Trophoblast cell (in vitro differentiated cells and primary cell): ENCODE measurements at regions not wholly inside any gene's neighbourhood (a gene's known extent, or its start where the extent isn't known, plus 50 kb on each side); places are given as distances from the start of the nearest gene placed in this dataset.

Experiments
- DNase-seq, 2 donors: peaks; one replicate each; pipeline ENCODE4 v3.0.0-alpha.2; 2016
- H2AFZ ChIP-seq: 2 replicates; pipeline ENCODE4 v1.6.1; 2013; ENCODE audit warnings: low read length, moderate library complexity, mild to moderate bottlenecking; ENCODE audit not compliant: insufficient read depth, poor library complexity
- H2AK5ac ChIP-seq: 2 replicates; pipeline ENCODE4 v1.6.1; 2013; ENCODE audit warnings: mild to moderate bottlenecking, low read length
- H2BK120ac ChIP-seq: 2 replicates; pipeline ENCODE4 v1.6.1; 2013; ENCODE audit warnings: low read length, mild to moderate bottlenecking, moderate library complexity; ENCODE audit not compliant: insufficient read depth, poor library complexity
- H2BK12ac ChIP-seq: 2 replicates; pipeline ENCODE4 v1.6.1; 2013; ENCODE audit warnings: mild to moderate bottlenecking, low read length, moderate library complexity
- H2BK5ac ChIP-seq: 2 replicates; pipeline ENCODE4 v1.6.1; 2013; ENCODE audit warnings: low read length, low read depth, moderate library complexity, mild to moderate bottlenecking; ENCODE audit not compliant: poor library complexity
- H3K14ac ChIP-seq: 2 replicates; pipeline ENCODE4 v1.6.1; 2013; ENCODE audit warnings: mild to moderate bottlenecking, low read length
- H3K18ac ChIP-seq: 2 replicates; pipeline ENCODE4 v1.6.1; 2013; ENCODE audit warnings: mild to moderate bottlenecking, low read length
- H3K23ac ChIP-seq: 2 replicates; pipeline ENCODE4 v1.6.1; 2013; ENCODE audit warnings: low read length
- H3K27ac ChIP-seq: 2 replicates; pipeline ENCODE4 v1.5.1; 2013; ENCODE audit warnings: low read depth, mild to moderate bottlenecking, inconsistent platforms, low read length, moderate library complexity
- H3K27me3 ChIP-seq: 2 replicates; pipeline ENCODE4 v1.6.1; 2013; ENCODE audit warnings: inconsistent platforms, mild to moderate bottlenecking, low read length, moderate library complexity; ENCODE audit not compliant: insufficient read depth
- H3K36me3 ChIP-seq, 2 experiments: 1 replicate in 1 of 2; 2 replicates in 1 of 2; pipeline ENCODE4 v1.6.1; 2013; ENCODE audit warnings: low read length in 2 of 2, mild to moderate bottlenecking in 2 of 2, moderate library complexity in 1 of 2; ENCODE audit not compliant: insufficient read depth in 2 of 2, control insufficient read depth in 1 of 2
- H3K4ac ChIP-seq: 2 replicates; pipeline ENCODE4 v1.6.1; 2013; ENCODE audit warnings: low read depth, mild to moderate bottlenecking, low read length, moderate library complexity
- H3K4me1 ChIP-seq, 2 experiments: 1 replicate in 1 of 2; 2 replicates in 1 of 2; pipeline ENCODE4 v1.6.1; 2013; ENCODE audit warnings: low read length in 2 of 2, mild to moderate bottlenecking in 2 of 2, moderate library complexity in 1 of 2; ENCODE audit not compliant: insufficient read depth in 2 of 2, control insufficient read depth in 1 of 2
- H3K4me2 ChIP-seq: 2 replicates; pipeline ENCODE4 v1.6.1; 2013; ENCODE audit warnings: inconsistent platforms, mild to moderate bottlenecking, low read length, moderate library complexity
- H3K4me3 ChIP-seq: 2 replicates; pipeline ENCODE4 v1.5.1; 2013; ENCODE audit warnings: mild to moderate bottlenecking, low read depth, low read length, inconsistent platforms
- H3K79me1 ChIP-seq: one replicate; pipeline ENCODE4 v1.6.1; 2013; ENCODE audit warnings: low read length
- H3K79me2 ChIP-seq: 2 replicates; pipeline ENCODE4 v1.6.1; 2013; ENCODE audit warnings: low read length, mild to moderate bottlenecking; ENCODE audit not compliant: control insufficient read depth, insufficient read depth, poor library complexity
- H3K9ac ChIP-seq: 2 replicates; pipeline ENCODE4 v1.6.1; 2013; ENCODE audit warnings: mild to moderate bottlenecking, low read length
- H3K9me3 ChIP-seq: 2 replicates; pipeline ENCODE4 v1.6.1; 2013; ENCODE audit warnings: low read depth, mild to moderate bottlenecking, control low read depth, inconsistent platforms, low read length; ENCODE audit not compliant: insufficient read depth
- H4K12ac ChIP-seq: 2 replicates; pipeline ENCODE4 v1.6.1; 2013; ENCODE audit warnings: low read depth, mild to moderate bottlenecking, low read length, moderate library complexity
- H4K8ac ChIP-seq: 2 replicates; pipeline ENCODE4 v1.6.1; 2013; ENCODE audit warnings: low read depth, mild to moderate bottlenecking, low read length, moderate library complexity
- H4K91ac ChIP-seq: one replicate; pipeline ENCODE4 v1.6.1; 2013; ENCODE audit warnings: low read depth, mild to moderate bottlenecking, low read length, moderate library complexity
- WGBS: extraction: QIAGEN DNeasy Blood & Tissue Kit; methylation state at CpG from one replicate; pipeline ENCODE4 v1.1.7; 2013; ENCODE audit warnings: missing lambda C conversion rate; ENCODE audit not compliant: insufficient read length, insufficient coverage; ENCODE audit errors: extremely low coverage; 5-methylcytosine and 5-hydroxymethylcytosine counted together

DNA sequence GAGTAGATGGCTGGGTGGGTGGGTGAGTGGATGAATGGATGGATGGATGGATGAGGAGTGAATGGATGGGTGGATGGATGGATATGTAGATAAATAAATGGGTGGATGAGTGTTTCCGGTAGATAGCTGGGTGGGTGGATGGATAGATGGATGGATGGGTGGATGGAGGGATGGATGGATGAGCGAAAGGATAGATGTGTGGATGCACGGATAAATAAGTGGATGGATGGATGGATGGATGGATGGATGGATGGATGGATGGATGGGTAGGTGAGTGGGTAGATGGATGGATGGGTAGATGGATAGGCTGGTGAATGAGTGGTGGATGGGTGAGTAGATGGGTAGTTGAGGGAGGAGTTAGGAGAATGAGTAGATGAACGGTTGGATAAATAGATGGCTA, 349.3 kb downstream of the MN1 start:
- Histone ChIP-seq H2BK12ac (no peak overlapping the region), H2AK5ac (no peak overlapping the region), H3K27ac (no peak overlapping the region), H3K4me1 (peaks cover under 1 to 4% of the 10 kb centered on the region in 2 experiments), H3K9me3 (no peaks in the 10 kb centered on the region), H3K4me2 (no peak overlapping the region), H2AFZ (no peak overlapping the region), H3K79me2 (no peaks in the 10 kb centered on the region), H3K14ac (no peak overlapping the region), H3K9ac (no peak overlapping the region), H3K36me3 (no peaks in the 10 kb centered on the region), H3K18ac (no peak overlapping the region), H4K12ac (no peak overlapping the region), H2BK5ac (no peak overlapping the region), H3K27me3 (no peaks in the 10 kb centered on the region), H2BK120ac (no peak overlapping the region), H3K79me1 (peaks cover 3% of the 10 kb centered on the region), H3K4ac (no peak overlapping the region), H4K8ac (no peak overlapping the region), H3K23ac (no peak overlapping the region), H3K4me3 (no peak overlapping the region), H4K91ac (no peak overlapping the region)
- WGBS: over 99% methylated on average over 4 of the region's 4 CpGs
- no peak for DNase-seq

- no peaks in the 10 kb centered on the region for H3K79me2 ChIP-seq
- no peak overlapping the region for H2BK5ac ChIP-seq
- H3K9ac ChIP-seq: no peak overlapping the region
- no peak overlapping the region for H3K18ac ChIP-seq
- no peaks in the 10 kb centered on the region for H3K36me3 ChIP-seq
- H2BK120ac ChIP-seq: no peak overlapping the region
- DNase-seq: no peak
- no peak overlapping the region for H3K4me2 ChIP-seq
- H3K14ac ChIP-seq: no peak overlapping the region
- peaks cover 4 to 9% of the 10 kb centered on the region in 2 experiments for H3K4me1 ChIP-seq
- H3K27ac ChIP-seq: no peak overlapping the region
- no peak overlapping the region for H3K23ac ChIP-seq
- no peak overlapping the region for H4K12ac ChIP-seq
- no peak overlapping the region for H4K91ac ChIP-seq
- H2AK5ac ChIP-seq: no peak overlapping the region
- H3K27me3 ChIP-seq: no peaks in the 10 kb centered on the region
- no peak overlapping the region for H2BK12ac ChIP-seq
- no peak overlapping the region for H3K4ac ChIP-seq
- H2AFZ ChIP-seq: no peak overlapping the region
- H3K9me3 ChIP-seq: no peaks in the 10 kb centered on the region
- H3K79me1 ChIP-seq: peaks cover 4% of the 10 kb centered on the region
- H4K8ac ChIP-seq: no peak overlapping the region
- no CpG with 5 or more reads among the region's 4 CpGs for WGBS
- H3K4me3 ChIP-seq: no peak overlapping the region
These were observed 348.6 kb downstream of the MN1 start for GRCh38 chr22:27452922-27453321.

GRCh38 chr22:27453725-27454124, 347.8 kb downstream of the MN1 start:
- Histone ChIP-seq H4K12ac (no peak overlapping the region), H3K4me2 (no peak overlapping the region), H3K23ac (no peak overlapping the region), H3K4ac (no peak overlapping the region), H3K9me3 (no peaks in the 10 kb centered on the region), H4K91ac (no peak overlapping the region), H3K4me3 (no peak overlapping the region), H3K14ac (no peak overlapping the region), H3K27ac (no peak overlapping the region), H2BK12ac (no peak overlapping the region), H3K27me3 (no peaks in the 10 kb centered on the region), H3K4me1 (peaks cover 4 to 9% of the 10 kb centered on the region in 2 experiments), H2AFZ (no peak overlapping the region), H3K36me3 (no peaks in the 10 kb centered on the region), H2BK120ac (no peak overlapping the region), H3K9ac (no peak overlapping the region), H3K79me1 (peaks cover 4% of the 10 kb centered on the region), H2BK5ac (no peak overlapping the region), H3K79me2 (no peaks in the 10 kb centered on the region), H3K18ac (no peak overlapping the region), H2AK5ac (no peak overlapping the region), H4K8ac (no peak overlapping the region)
- no peak for DNase-seq
- WGBS: no CpG with 5 or more reads among the region's 4 CpGs

DNA sequence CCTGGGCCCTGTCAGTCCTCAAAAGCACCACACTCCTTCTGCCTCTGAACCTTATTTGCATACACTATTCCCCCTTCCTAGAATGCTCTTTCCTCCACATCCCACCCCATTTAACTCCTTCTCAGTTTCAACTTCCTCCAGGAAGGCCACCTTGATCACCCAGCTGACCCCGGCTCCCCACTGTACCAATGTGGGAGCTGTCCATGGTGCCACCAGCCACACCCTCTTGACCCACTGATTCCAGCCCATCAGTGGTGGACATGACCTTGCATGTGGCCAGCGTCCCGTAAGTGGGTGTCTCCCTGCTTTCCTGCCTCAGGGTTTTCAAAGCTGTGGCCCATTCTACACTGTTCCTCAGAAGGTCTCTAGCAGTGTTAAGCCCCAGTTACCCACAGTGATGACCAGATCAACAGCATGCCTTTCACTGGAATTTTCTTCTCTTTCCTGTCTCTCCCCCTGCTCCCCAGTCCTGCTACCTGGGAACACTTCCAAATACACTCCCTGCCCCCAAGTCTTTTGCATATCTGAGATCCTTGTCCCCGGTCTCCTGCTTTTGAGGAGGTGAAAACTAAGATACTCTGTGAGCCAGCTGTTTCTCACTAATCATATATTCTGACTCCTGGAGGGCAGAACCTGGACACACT, 346.6 kb downstream of the MN1 start:
- H3K27ac ChIP-seq: no peak overlapping the region
- H2BK12ac ChIP-seq: no peak overlapping the region
- no peaks in the 10 kb centered on the region for H3K79me2 ChIP-seq
- no peak overlapping the region for H4K8ac ChIP-seq
- no peak overlapping the region for H3K4me2 ChIP-seq
- DNase-seq: no peak
- no peak overlapping the region for H2BK120ac ChIP-seq
- H3K9me3 ChIP-seq: no peaks in the 10 kb centered on the region
- WGBS: no CpG with 5 or more reads among the region's 4 CpGs
- no peak overlapping the region for H4K12ac ChIP-seq
- no peak overlapping the region for H2BK5ac ChIP-seq
- H3K14ac ChIP-seq: no peak overlapping the region
- no peak overlapping the region for H4K91ac ChIP-seq
- peaks cover 4 to 9% of the 10 kb centered on the region in 2 experiments for H3K4me1 ChIP-seq
- H3K79me1 ChIP-seq: peaks cover 4% of the 10 kb centered on the region
- H3K4me3 ChIP-seq: no peak overlapping the region
- H3K36me3 ChIP-seq: no peaks in the 10 kb centered on the region
- no peak overlapping the region for H2AFZ ChIP-seq
- no peak overlapping the region for H3K18ac ChIP-seq
- no peak overlapping the region for H3K9ac ChIP-seq
- no peak overlapping the region for H3K4ac ChIP-seq
- H3K27me3 ChIP-seq: no peaks in the 10 kb centered on the region
- no peak overlapping the region for H3K23ac ChIP-seq
- H2AK5ac ChIP-seq: no peak overlapping the region
